ENCODE measurements at regions not wholly inside any gene's neighbourhood (a gene's known extent, or its start where the extent isn't known, plus 50 kb on each side); places are given as distances from the start of the nearest gene placed in this dataset.

- H3K9me3 Mint-ChIP-seq: peaks cover 12% of the 10 kb centered on the region
- H3K36me3 Mint-ChIP-seq (ENCODE audit: low read depth): no peaks in the 10 kb centered on the region
- H3K27ac Mint-ChIP-seq: no peak overlapping the region
- no peak overlapping the region for H3K4me3 Mint-ChIP-seq
- intact Hi-C loops (cut with micrococcal nuclease): no loop called here
- H3K27me3 Mint-ChIP-seq: no peaks in the 10 kb centered on the region
- H3K4me1 Mint-ChIP-seq (ENCODE audit: low read depth): no peaks in the 10 kb centered on the region
Observed at GRCh38 chr2:52141076-52141475, 1109.1 kb upstream of the NRXN1 start.

- peaks cover 22% of the 10 kb centered on the region for H3K9me3 Mint-ChIP-seq
- H3K27me3 Mint-ChIP-seq: no peaks in the 10 kb centered on the region
- intact Hi-C loops (cut with micrococcal nuclease): no loop called here
- H3K27ac Mint-ChIP-seq: no peak overlapping the region
- no peak overlapping the region for H3K4me3 Mint-ChIP-seq
- H3K36me3 Mint-ChIP-seq (ENCODE audit: low read depth): no peaks in the 10 kb centered on the region
- H3K4me1 Mint-ChIP-seq (ENCODE audit: low read depth): no peaks in the 10 kb centered on the region
Observed at GRCh38 chr2:52139241-52139640, 1107.3 kb upstream of the NRXN1 start.

- no peak overlapping the region for H3K27ac Mint-ChIP-seq
- H3K36me3 Mint-ChIP-seq (ENCODE audit: low read depth): no peaks in the 10 kb centered on the region
- H3K4me3 Mint-ChIP-seq: no peak overlapping the region
- H3K9me3 Mint-ChIP-seq: peaks cover 36% of the 10 kb centered on the region
- no peaks in the 10 kb centered on the region for H3K27me3 Mint-ChIP-seq
- intact Hi-C loops (cut with micrococcal nuclease): no loop called here
- H3K4me1 Mint-ChIP-seq (ENCODE audit: low read depth): no peaks in the 10 kb centered on the region
Observed at GRCh38 chr2:52135235-52135634, 1103.3 kb upstream of the NRXN1 start.

- Mint-ChIP-seq H3K4me3 (no peak overlapping the region), H3K27me3 (no peaks in the 10 kb centered on the region), H3K4me1 (ENCODE audit: low read depth) (no peaks in the 10 kb centered on the region), H3K36me3 (ENCODE audit: low read depth) (no peaks in the 10 kb centered on the region), H3K27ac (no peak overlapping the region), H3K9me3 (peaks cover 35% of the 10 kb centered on the region)
- intact Hi-C loops (cut with micrococcal nuclease): no loop called here
Observed at GRCh38 chr2:52128081-52128480, 1096.1 kb upstream of the NRXN1 start.

- intact Hi-C loops (cut with micrococcal nuclease): no loop called here
- peaks cover 35% of the 10 kb centered on the region for H3K9me3 Mint-ChIP-seq
Observed at GRCh38 chr2:52127527-52127926, 1095.6 kb upstream of the NRXN1 start.

GRCh38 chr2:52117299-52117698, 1085.4 kb upstream of the NRXN1 start:
- Mint-ChIP-seq H3K9me3 (peaks cover 10% of the 10 kb centered on the region), H3K27ac (no peak overlapping the region), H3K4me1 (ENCODE audit: low read depth) (no peaks in the 10 kb centered on the region), H3K36me3 (ENCODE audit: low read depth) (no peaks in the 10 kb centered on the region), H3K27me3 (no peaks in the 10 kb centered on the region), H3K4me3 (no peak overlapping the region)
- intact Hi-C loops (cut with micrococcal nuclease): no loop called here

More at GRCh38 chr2:52127527-52127926, 1095.6 kb upstream of the NRXN1 start:
- H3K27ac Mint-ChIP-seq: no peak overlapping the region
- H3K36me3 Mint-ChIP-seq (ENCODE audit: low read depth): no peaks in the 10 kb centered on the region
- H3K27me3 Mint-ChIP-seq: no peaks in the 10 kb centered on the region
- H3K4me1 Mint-ChIP-seq (ENCODE audit: low read depth): no peaks in the 10 kb centered on the region
- no peak overlapping the region for H3K4me3 Mint-ChIP-seq

GRCh38 chr2:52115750-52116149, 1083.8 kb upstream of the NRXN1 start:
- Mint-ChIP-seq H3K9me3 (peaks cover 20% of the 10 kb centered on the region), H3K4me1 (ENCODE audit: low read depth) (no peaks in the 10 kb centered on the region), H3K27me3 (no peaks in the 10 kb centered on the region), H3K4me3 (no peak overlapping the region), H3K27ac (no peak overlapping the region), H3K36me3 (ENCODE audit: low read depth) (no peaks in the 10 kb centered on the region)
- intact Hi-C loops (cut with micrococcal nuclease): no loop called here

- H3K4me1 Mint-ChIP-seq (ENCODE audit: low read depth): no peaks in the 10 kb centered on the region
- no peaks in the 10 kb centered on the region for H3K27me3 Mint-ChIP-seq
- no peak overlapping the region for H3K4me3 Mint-ChIP-seq
- peaks cover 20% of the 10 kb centered on the region for H3K9me3 Mint-ChIP-seq
- H3K27ac Mint-ChIP-seq: no peak overlapping the region
- intact Hi-C loops (cut with micrococcal nuclease): no loop called here
- H3K36me3 Mint-ChIP-seq (ENCODE audit: low read depth): no peaks in the 10 kb centered on the region
Observed at GRCh38 chr2:52113338-52113737, 1081.4 kb upstream of the NRXN1 start.

- intact Hi-C loops (cut with micrococcal nuclease): no loop called here
- Mint-ChIP-seq H3K27ac (no peak overlapping the region), H3K4me3 (no peak overlapping the region), H3K36me3 (ENCODE audit: low read depth) (no peaks in the 10 kb centered on the region), H3K27me3 (no peaks in the 10 kb centered on the region), H3K9me3 (peaks cover 20% of the 10 kb centered on the region), H3K4me1 (ENCODE audit: low read depth) (no peaks in the 10 kb centered on the region)
Observed at GRCh38 chr2:52112141-52112540, 1080.2 kb upstream of the NRXN1 start.

GRCh38 chr2:52107124-52107523, 1075.2 kb upstream of the NRXN1 start:
- H3K9me3 Mint-ChIP-seq: peaks cover 8% of the 10 kb centered on the region
- no peaks in the 10 kb centered on the region for H3K27me3 Mint-ChIP-seq
- no peak overlapping the region for H3K4me3 Mint-ChIP-seq
- no peaks in the 10 kb centered on the region for H3K36me3 Mint-ChIP-seq (ENCODE audit: low read depth)
- intact Hi-C loops (cut with micrococcal nuclease): no loop called here
- no peaks in the 10 kb centered on the region for H3K4me1 Mint-ChIP-seq (ENCODE audit: low read depth)
- no peak overlapping the region for H3K27ac Mint-ChIP-seq

GRCh38 chr2:52097071-52097470, 1065.1 kb upstream of the NRXN1 start:
- no peak overlapping the region for H3K4me3 Mint-ChIP-seq
- H3K27ac Mint-ChIP-seq: no peak overlapping the region
- H3K36me3 Mint-ChIP-seq (ENCODE audit: low read depth): no peaks in the 10 kb centered on the region
- no peaks in the 10 kb centered on the region for H3K27me3 Mint-ChIP-seq
- no peaks in the 10 kb centered on the region for H3K4me1 Mint-ChIP-seq (ENCODE audit: low read depth)
- H3K9me3 Mint-ChIP-seq: peaks cover 36% of the 10 kb centered on the region
- intact Hi-C loops (cut with micrococcal nuclease): no loop called here

- Mint-ChIP-seq H3K27ac (no peak overlapping the region), H3K4me3 (no peak overlapping the region), H3K9me3 (no peaks in the 10 kb centered on the region), H3K27me3 (no peaks in the 10 kb centered on the region), H3K4me1 (ENCODE audit: low read depth) (no peaks in the 10 kb centered on the region), H3K36me3 (ENCODE audit: low read depth) (no peaks in the 10 kb centered on the region)
- intact Hi-C loops (cut with micrococcal nuclease): no loop called here
Observed at GRCh38 chr2:52084759-52085158, 1052.8 kb upstream of the NRXN1 start.

GRCh38 chr2:52083214-52083613, 1051.3 kb upstream of the NRXN1 start:
- H3K4me3 Mint-ChIP-seq: no peak overlapping the region
- H3K4me1 Mint-ChIP-seq (ENCODE audit: low read depth): no peaks in the 10 kb centered on the region
- intact Hi-C loops (cut with micrococcal nuclease): no loop called here
- no peak overlapping the region for H3K27ac Mint-ChIP-seq
- no peaks in the 10 kb centered on the region for H3K9me3 Mint-ChIP-seq
- H3K36me3 Mint-ChIP-seq (ENCODE audit: low read depth): no peaks in the 10 kb centered on the region
- no peaks in the 10 kb centered on the region for H3K27me3 Mint-ChIP-seq

GRCh38 chr2:52082646-52083045, 1050.7 kb upstream of the NRXN1 start:
- Mint-ChIP-seq H3K4me1 (ENCODE audit: low read depth) (no peaks in the 10 kb centered on the region), H3K36me3 (ENCODE audit: low read depth) (no peaks in the 10 kb centered on the region), H3K27ac (no peak overlapping the region), H3K4me3 (no peak overlapping the region), H3K9me3 (no peaks in the 10 kb centered on the region), H3K27me3 (no peaks in the 10 kb centered on the region)
- intact Hi-C loops (cut with micrococcal nuclease): no loop called here

- no peaks in the 10 kb centered on the region for H3K27me3 Mint-ChIP-seq
- H3K36me3 Mint-ChIP-seq (ENCODE audit: low read depth): no peaks in the 10 kb centered on the region
- intact Hi-C loops (cut with micrococcal nuclease): no loop called here
- H3K27ac Mint-ChIP-seq: no peak overlapping the region
- no peak overlapping the region for H3K4me3 Mint-ChIP-seq
- peaks cover 12% of the 10 kb centered on the region for H3K9me3 Mint-ChIP-seq
- H3K4me1 Mint-ChIP-seq (ENCODE audit: low read depth): no peaks in the 10 kb centered on the region
Observed at GRCh38 chr2:52079602-52080001, 1047.7 kb upstream of the NRXN1 start.
